SK-N-MC (cell line): ENCODE measurements at regions not wholly inside any gene's neighbourhood (a gene's known extent, or its start where the extent isn't known, plus 50 kb on each side); places are given as distances from the start of the nearest gene placed in this dataset.

Experiments
- EZH2 ChIP-seq: fragments of 200-600 bp; sonication (generic); IDR thresholded peaks from one replicate; pipeline ENCODE4 v1.6.1; 2017; ENCODE audit warnings: antibody characterized with exemption
- POLR2AphosphoS5 ChIP-seq: IDR thresholded peaks from 2 replicates; pipeline ENCODE4 v1.6.1; 2012; ENCODE audit warnings: mild to moderate bottlenecking, low read depth, low read length, borderline replicate concordance

GRCh38 chr10:7075110-7075509 lies 335.7 kb downstream of the SFMBT2 start:
- TF ChIP-seq POLR2AphosphoS5, result no peak
- no peak for TF ChIP-seq EZH2
